Spleen (tissue), 11 donors: ENCODE measurements at regions not wholly inside any gene's neighbourhood (a gene's known extent, or its start where the extent isn't known, plus 50 kb on each side); places are given as distances from the start of the nearest gene placed in this dataset.

Experiments
- DNase-seq: peaks from one replicate; pipeline ENCODE4 v3.0.0-alpha.2; 2020
- H3K27ac ChIP-seq, 8 donors: fragments of 200-600 bp; sonication (generic) in 7 of 8; 1 replicate in 4 of 8; 2 replicates in 4 of 8; pipeline versions ENCODE4 v1.5.0 to v1.8.0; 2016 to 2021; ENCODE audit warnings: inconsistent platforms in 4 of 8, mild to moderate bottlenecking in 4 of 8, moderate library complexity in 1 of 8
- H3K27me3 ChIP-seq, 7 donors: fragments of 200-600 bp; sonication (generic) in 6 of 7; replicated peaks in 1 of 7; 1 replicate in 4 of 7; 2 replicates in 3 of 7; pipeline versions ENCODE4 v1.5.0 to v1.8.0; 2016 to 2021; ENCODE audit warnings: inconsistent platforms in 3 of 7, mild to moderate bottlenecking in 1 of 7
- H3K36me3 ChIP-seq, 6 donors: fragments of 200-600 bp; sonication (generic) in 5 of 6; 1 replicate in 4 of 6; 2 replicates in 2 of 6; pipeline versions ENCODE4 v1.5.0 to v1.8.0; 2016 to 2021; ENCODE audit warnings: inconsistent platforms in 2 of 6
- H3K4me1 ChIP-seq, 6 donors: fragments of 200-600 bp; sonication (generic) in 5 of 6; 1 replicate in 3 of 6; 2 replicates in 3 of 6; pipeline versions ENCODE4 v1.5.0 to v1.8.0; 2016 to 2021; ENCODE audit warnings: inconsistent platforms in 3 of 6
- H3K4me3 ChIP-seq, 8 donors: fragments of 200-600 bp; sonication (generic) in 7 of 8; 1 replicate in 4 of 8; 2 replicates in 4 of 8; pipeline versions ENCODE4 v1.5.0 to v1.8.0; 2016 to 2021; ENCODE audit warnings: inconsistent platforms in 4 of 8, mild to moderate bottlenecking in 4 of 8, moderate library complexity in 2 of 8
- H3K9me3 ChIP-seq, 8 donors: fragments of 200-600 bp; sonication (generic) in 7 of 8; 1 replicate in 4 of 8; 2 replicates in 4 of 8; pipeline versions ENCODE4 v1.5.0 to v1.8.0; 2016 to 2021; ENCODE audit warnings: inconsistent platforms in 4 of 8
- CTCF ChIP-seq, 11 experiments: fragments of 200-600 bp in 7 of 11; fragments of 450-650 bp in 4 of 11; sonication (generic) in 4 of 11; IDR thresholded peaks in 8 of 11; conservative IDR thresholded peaks in 3 of 11; 1 replicate in 7 of 11; 2 replicates in 4 of 11; pipeline versions ENCODE4 v1.4.0 to v1.8.0; 2016 to 2021; ENCODE audit warnings: antibody characterized with exemption in 11 of 11, inconsistent platforms in 4 of 11, mild to moderate bottlenecking in 1 of 11
- POLR2A ChIP-seq, 3 donors: fragments of 450-650 bp; IDR thresholded peaks; one replicate each; pipeline ENCODE4 v1.5.1; 2017; ENCODE audit warnings: antibody characterized with exemption in 3 of 3, mild to moderate bottlenecking in 1 of 3
- POLR2AphosphoS5 ChIP-seq, 3 donors: sonication (generic); formaldehyde crosslinking; IDR thresholded peaks; one replicate each; pipeline ENCODE4 v1.5.1; 2017; ENCODE audit warnings: antibody characterized with exemption in 3 of 3
- WGBS, 5 donors: extraction: QIAGEN DNeasy Blood & Tissue Kit in 3 of 5; methylation state at CpG; one replicate each; pipeline versions ENCODE4 v1.1.5 to v1.1.7; 2013 to 2018; 5-methylcytosine and 5-hydroxymethylcytosine counted together
- intact Hi-C: fragments of 100-400 bp; cut with DNase I; formaldehyde crosslinking; loops from one replicate; pipeline ENCODE4 v1.15.0; 2023; ENCODE audit warnings: low total_unique reads
- donor health status: healthy with polysubstance abuse.
- donor health status: DM: no; HTN: no; CAD: no; lungs with moderate emphysema.
- donor health status: DM: no; HTN: no; CAD: no.
- donor health status: Bipolar disorder and iron deficiency.
- donor health status: healthy.
- donor health status: DM: no; HTN: no; CAD: no.
- donor health status: DM: yes; HTN: yes; CAD: no.

- no peaks in the 10 kb centered on the region for H3K4me1 ChIP-seq
- no peaks in the 10 kb centered on the region for H3K9me3 ChIP-seq
- intact Hi-C loops, result no loop called here
- peaks cover 0 to 14% (median 0%) of the 10 kb centered on the region in 7 donors for H3K27me3 ChIP-seq
- no peak overlapping the region for H3K27ac ChIP-seq
- TF ChIP-seq CTCF (IDR thresholded peaks at IDR 0.05 in 8 of 11, conservative IDR thresholded peaks at IDR 0.05 in 3 of 11) (no peak), POLR2A (IDR thresholded peaks at IDR 0.05) (no peak), POLR2AphosphoS5 (IDR thresholded peaks at IDR 0.05) (no peak)
- no peaks in the 10 kb centered on the region for H3K36me3 ChIP-seq
- WGBS, 5 donors, result 89 to 100% (median 92%) methylated on average over 1 of the region's 1 CpG
- DNase-seq, result no peak
- H3K4me3 ChIP-seq, result no peak overlapping the region
Measured at GRCh38 chr16:80047842-80048241, 447.3 kb upstream of the MAF start.

GRCh38 chr16:80046848-80047247 lies 446.3 kb upstream of the MAF start:
- intact Hi-C loops, result no loop called here

GRCh38 chr16:80046261-80046660 lies 445.7 kb upstream of the MAF start:
- H3K4me3 ChIP-seq, result no peak overlapping the region
- 52 to 70% (median 63%) methylated on average over 3 of the region's 3 CpGs for WGBS, 5 donors

More at GRCh38 chr16:80046848-80047247, 446.3 kb upstream of the MAF start:
- no peak for DNase-seq
- WGBS, 5 donors, result 86 to 93% (median 88%) methylated on average over 2 of the region's 2 CpGs
- H3K36me3 ChIP-seq, result no peaks in the 10 kb centered on the region
- no peaks in the 10 kb centered on the region for H3K4me1 ChIP-seq
- peaks cover 0 to 14% (median 0%) of the 10 kb centered on the region in 7 donors for H3K27me3 ChIP-seq
- H3K9me3 ChIP-seq, result no peaks in the 10 kb centered on the region
- TF ChIP-seq POLR2AphosphoS5 (IDR thresholded peaks at IDR 0.05) (no peak), POLR2A (IDR thresholded peaks at IDR 0.05) (no peak), CTCF (IDR thresholded peaks at IDR 0.05 in 8 of 11, conservative IDR thresholded peaks at IDR 0.05 in 3 of 11) (no peak)
- H3K27ac ChIP-seq, result no peak overlapping the region
- H3K4me3 ChIP-seq, result no peak overlapping the region

GRCh38 chr16:80045861-80046260 lies 445.3 kb upstream of the MAF start:
- H3K27me3 ChIP-seq, result peaks cover 0 to 14% (median 0%) of the 10 kb centered on the region in 7 donors
- H3K36me3 ChIP-seq, result no peaks in the 10 kb centered on the region
- H3K4me3 ChIP-seq, result no peak overlapping the region
- no peaks in the 10 kb centered on the region for H3K4me1 ChIP-seq
- intact Hi-C loops, result no loop called here
- no peaks in the 10 kb centered on the region for H3K9me3 ChIP-seq
- WGBS, 5 donors, result 71 to 87% (median 80%) methylated on average over 8 of the region's 8 CpGs
- DNase-seq, result no peak
- no peak for TF ChIP-seq CTCF (IDR thresholded peaks at IDR 0.05 in 8 of 11, conservative IDR thresholded peaks at IDR 0.05 in 3 of 11)
- TF ChIP-seq POLR2A (IDR thresholded peaks at IDR 0.05), result no peak
- no peak for TF ChIP-seq POLR2AphosphoS5 (IDR thresholded peaks at IDR 0.05)
- H3K27ac ChIP-seq, result no peak overlapping the region

More at GRCh38 chr16:80046261-80046660, 445.7 kb upstream of the MAF start:
- no peak for DNase-seq
- Histone ChIP-seq H3K9me3 (no peaks in the 10 kb centered on the region), H3K27ac (no peak overlapping the region), H3K27me3 (peaks cover 0 to 14% (median 0%) of the 10 kb centered on the region in 7 donors), H3K36me3 (no peaks in the 10 kb centered on the region), H3K4me1 (no peaks in the 10 kb centered on the region)
- no peak for TF ChIP-seq POLR2AphosphoS5 (IDR thresholded peaks at IDR 0.05)
- TF ChIP-seq CTCF (IDR thresholded peaks at IDR 0.05 in 8 of 11, conservative IDR thresholded peaks at IDR 0.05 in 3 of 11), result no peak
- TF ChIP-seq POLR2A (IDR thresholded peaks at IDR 0.05), result no peak
- intact Hi-C loops, result no loop called here
